GM19372 (cell line): ENCODE measurements at regions not wholly inside any gene's neighbourhood (a gene's known extent, or its start where the extent isn't known, plus 50 kb on each side); places are given as distances from the start of the nearest gene placed in this dataset.
"Not testable (repeated sequence)": the region's sequence is repeated elsewhere in the genome, so short reads cannot be mapped to it uniquely, and the experiment has no call there.

Source experiments
- ATAC-seq: cut with Tn5 transposase; IDR thresholded peaks from one replicate; pipeline ENCODE4 v1.9.1; 2021; ENCODE audit warnings: mild to moderate bottlenecking, low read depth, moderate library complexity; ENCODE audit not compliant: unreplicated experiment

DNA sequence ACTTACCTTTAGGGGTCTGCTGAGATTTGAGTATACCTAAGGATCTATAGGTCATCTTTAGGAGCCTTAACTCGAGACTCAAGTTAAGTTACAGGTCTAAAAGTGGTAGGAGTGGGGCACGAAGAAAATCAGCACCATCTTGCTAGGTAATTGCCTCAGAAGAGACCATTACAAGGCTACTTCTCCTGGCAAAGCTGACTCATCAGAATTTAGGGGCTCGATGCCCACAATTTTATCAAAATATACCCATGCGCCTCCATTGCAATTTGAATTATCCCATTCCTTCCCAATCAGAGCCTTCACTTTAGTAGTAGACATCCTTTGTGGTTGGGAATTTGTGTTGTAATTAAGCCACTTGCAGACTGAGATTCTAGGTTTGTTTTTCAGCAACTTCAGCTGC lies 1994.3 kb downstream of the MRPL39 start:
- ATAC-seq: no peak

- ATAC-seq: no peak
Observed at GRCh38 chr21:23612210-23612609, 1995.1 kb downstream of the MRPL39 start.

- ATAC-seq: no peak
Observed at GRCh38 chr21:23607782-23608431, 1999.4 kb downstream of the MRPL39 start.

DNA sequence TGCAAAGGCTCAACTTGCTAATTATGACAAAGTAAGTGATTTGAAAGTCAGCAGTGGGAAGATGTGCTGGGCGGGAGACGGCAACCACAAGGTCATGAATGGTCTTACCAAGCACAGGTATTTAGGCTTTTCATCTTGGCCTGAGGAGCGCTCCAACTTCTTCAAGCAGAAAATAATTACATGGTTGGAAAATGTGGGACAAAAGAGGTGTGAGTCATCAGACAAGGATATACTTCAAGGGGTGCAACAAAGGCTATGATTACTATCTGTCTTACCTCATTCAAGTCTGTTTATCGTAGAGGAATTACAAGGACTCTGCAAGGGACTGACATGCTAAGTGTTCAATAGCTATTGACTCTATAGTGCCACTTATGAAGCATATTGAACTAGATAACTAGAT lies 2005.7 kb downstream of the MRPL39 start:
- no peak for ATAC-seq

- ATAC-seq: no peak
Observed at GRCh38 chr21:23593582-23593981, 2013.7 kb downstream of the MRPL39 start.

- no peak for ATAC-seq
Observed at GRCh38 chr21:23585419-23585818, 2021.9 kb downstream of the MRPL39 start.

- ATAC-seq: no peak
Observed at GRCh38 chr21:23579573-23579972, 2027.7 kb downstream of the MRPL39 start.

DNA sequence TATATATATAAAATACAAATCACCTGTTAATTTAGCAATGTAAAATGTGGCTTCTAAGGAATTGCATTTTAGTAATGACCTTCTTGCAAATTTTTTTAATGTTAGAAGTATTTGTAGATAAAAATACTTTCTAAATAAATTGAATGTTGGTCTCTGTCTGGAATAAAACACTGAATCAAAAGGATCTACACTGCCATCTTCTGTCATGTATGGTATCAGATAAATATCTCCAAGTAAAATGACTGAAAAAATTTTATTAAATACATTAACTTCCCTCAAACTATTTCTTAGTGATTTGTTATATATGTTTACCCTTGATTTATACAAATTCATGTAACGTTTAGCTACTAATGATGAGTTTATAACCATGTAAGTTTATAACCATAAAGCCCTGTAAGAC lies 2029.3 kb downstream of the MRPL39 start:
- no peak for ATAC-seq

GRCh38 chr21:23574932-23575331 lies 2032.3 kb downstream of the MRPL39 start:
- no peak for ATAC-seq

- not testable (repeated sequence) for ATAC-seq
Observed at GRCh38 chr21:23548924-23549323, 2058.4 kb downstream of the MRPL39 start.

DNA sequence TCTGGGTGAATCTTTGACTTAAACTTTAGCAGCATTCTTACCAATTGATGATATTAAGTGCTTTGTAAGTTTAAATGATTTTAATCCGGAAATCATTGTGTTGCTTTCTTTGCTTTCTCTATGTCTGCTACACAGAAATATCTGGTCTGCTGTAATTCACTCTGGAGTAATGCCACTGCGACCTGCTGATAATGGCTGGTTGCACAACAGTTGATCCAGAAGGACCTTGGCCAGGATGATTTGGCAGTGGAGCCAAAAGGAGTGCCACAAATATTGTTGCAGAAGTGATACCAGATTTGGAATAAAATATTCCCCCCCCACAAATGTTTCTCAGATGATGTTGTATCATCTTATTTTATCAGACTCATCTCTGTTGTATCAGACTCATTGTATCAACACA lies 2063.9 kb downstream of the MRPL39 start:
- ATAC-seq: no peak

DNA sequence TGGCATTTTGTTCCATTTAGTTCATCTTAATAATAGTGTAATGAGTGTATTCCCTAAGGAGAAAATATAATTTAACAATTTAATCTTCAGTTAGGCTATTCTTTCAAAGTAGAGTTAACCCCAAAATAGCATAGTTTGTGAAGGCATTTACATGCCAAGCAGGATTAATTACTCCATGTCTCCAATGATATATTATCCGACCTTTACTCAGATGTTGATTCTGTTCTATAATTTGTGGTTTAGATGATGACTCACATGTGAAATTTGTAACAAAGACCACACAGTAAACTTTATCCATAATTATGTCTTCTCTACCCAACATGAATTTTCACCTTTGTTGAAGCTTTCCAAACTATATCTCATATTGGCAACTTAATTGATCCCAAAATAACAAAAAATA lies 2065.2 kb downstream of the MRPL39 start:
- no peak for ATAC-seq

GRCh38 chr21:23541571-23541970 lies 2065.7 kb downstream of the MRPL39 start:
- no peak for ATAC-seq

DNA sequence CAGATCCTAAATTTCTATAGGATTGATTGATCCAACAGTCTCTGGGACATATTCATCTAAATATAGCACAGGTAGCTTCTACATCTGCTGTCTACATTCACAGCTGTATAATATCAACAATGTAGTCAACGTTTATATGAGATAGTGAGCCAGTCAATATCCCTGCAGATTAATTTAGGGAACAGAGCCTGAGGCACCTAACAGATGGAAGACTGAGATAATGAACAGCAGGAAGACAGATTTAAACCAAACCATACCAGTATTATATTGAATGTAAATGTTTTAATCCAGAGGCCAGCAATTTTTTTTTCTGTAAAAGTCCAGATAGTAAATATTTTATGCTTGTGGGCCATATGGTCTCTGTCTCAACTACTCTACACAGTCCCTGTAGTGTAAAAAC lies 2072.4 kb downstream of the MRPL39 start:
- ATAC-seq: no peak

DNA sequence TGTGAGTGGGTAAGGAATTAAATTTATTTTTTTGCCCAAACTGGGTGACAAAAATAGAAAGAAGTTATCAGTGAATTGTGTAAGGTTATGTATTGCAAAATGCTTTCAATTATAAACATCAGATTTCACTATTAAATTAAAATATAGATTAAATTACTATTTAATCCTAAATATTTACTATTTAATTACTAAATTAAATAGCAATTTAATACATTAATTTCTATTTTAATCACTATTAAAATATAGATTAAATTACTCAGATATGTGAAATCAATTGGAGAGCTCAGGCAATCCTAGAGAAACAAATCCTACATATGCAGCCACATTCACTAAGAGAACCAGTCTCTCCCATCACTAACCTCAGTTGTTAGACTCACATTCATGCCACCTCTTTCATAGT lies 2075.8 kb downstream of the MRPL39 start:
- ATAC-seq: no peak

DNA sequence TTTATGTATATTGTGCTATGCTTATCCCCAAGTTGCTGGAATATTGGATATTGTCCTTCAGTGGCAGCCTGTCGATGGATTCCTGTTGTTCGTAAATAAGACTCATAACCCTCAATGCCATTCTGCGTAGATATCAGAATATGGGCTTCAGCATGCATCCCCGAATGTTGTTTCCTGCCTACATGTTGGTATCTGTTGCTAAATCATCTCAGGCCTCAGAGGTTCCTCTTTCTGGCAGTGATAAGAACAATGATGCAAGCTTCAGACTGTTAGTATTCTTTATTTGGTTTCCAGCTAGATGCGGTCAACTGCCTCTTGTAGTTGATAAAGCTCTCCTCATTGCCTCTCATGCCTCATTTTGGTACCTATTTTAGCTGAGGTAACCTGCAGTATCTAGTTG lies 2082.6 kb downstream of the MRPL39 start:
- no peak for ATAC-seq

GRCh38 chr21:23522751-23523150 lies 2084.5 kb downstream of the MRPL39 start:
- ATAC-seq: no peak

DNA sequence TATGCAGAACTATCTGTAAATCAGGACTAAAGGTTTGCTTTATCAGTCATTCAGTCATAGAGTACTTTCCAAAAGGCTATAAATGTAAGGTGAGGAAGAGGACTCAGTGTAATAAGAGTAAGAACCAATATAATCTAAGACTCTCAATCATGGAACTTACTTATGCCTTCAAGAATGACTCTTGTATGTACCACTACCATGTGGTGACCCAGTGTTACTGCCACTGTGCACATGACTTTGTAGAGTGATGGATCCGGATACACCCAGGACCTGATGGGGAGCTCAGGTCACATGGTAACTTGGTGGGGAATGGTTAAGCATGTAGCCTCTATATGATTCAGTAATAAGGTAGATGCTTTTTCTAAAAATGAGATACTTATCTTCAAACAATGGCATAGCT lies 2099.8 kb downstream of the MRPL39 start:
- ATAC-seq: no peak

- ATAC-seq: peak; percentile 92
Observed at GRCh38 chr21:23496729-23497128, 2110.6 kb downstream of the MRPL39 start.

- ATAC-seq: no peak
Observed at GRCh38 chr21:23488245-23488644, 2119.0 kb downstream of the MRPL39 start.

DNA sequence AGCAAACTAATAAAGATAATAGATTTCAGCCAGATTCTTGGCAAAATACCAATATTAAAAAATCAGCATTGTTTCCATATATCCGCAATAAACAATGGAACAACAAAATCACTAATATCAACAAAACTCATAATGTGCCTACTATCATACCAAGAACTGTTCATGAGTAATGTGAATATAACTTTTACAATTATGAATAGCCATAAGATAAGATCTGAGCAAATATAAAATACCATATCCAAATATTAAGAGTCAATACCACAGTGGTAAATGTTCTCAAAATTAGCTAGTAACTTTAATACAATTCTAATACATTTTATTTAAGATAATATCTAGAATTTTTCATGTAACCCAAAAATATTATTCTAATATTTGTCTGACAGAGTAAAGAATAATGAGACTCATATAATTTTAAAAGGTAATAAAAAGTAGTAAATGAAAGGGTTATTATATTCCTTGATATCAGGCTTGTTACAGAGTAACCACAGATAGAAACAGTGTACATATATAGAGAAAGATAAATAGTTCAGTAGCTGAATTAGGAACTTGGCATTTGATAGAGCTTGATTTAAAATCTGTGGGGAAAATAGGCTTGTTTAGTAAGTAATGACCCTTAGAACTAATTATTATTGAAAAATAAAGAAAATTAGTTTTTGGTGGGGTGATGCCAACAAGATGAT lies 2126.6 kb downstream of the MRPL39 start:
- no peak for ATAC-seq

GRCh38 chr21:23478381-23478780 lies 2128.9 kb downstream of the MRPL39 start:
- no peak for ATAC-seq
